ENCODE measurements at regions not wholly inside any gene's neighbourhood (a gene's known extent, or its start where the extent isn't known, plus 50 kb on each side); places are given as distances from the start of the nearest gene placed in this dataset.

DNA sequence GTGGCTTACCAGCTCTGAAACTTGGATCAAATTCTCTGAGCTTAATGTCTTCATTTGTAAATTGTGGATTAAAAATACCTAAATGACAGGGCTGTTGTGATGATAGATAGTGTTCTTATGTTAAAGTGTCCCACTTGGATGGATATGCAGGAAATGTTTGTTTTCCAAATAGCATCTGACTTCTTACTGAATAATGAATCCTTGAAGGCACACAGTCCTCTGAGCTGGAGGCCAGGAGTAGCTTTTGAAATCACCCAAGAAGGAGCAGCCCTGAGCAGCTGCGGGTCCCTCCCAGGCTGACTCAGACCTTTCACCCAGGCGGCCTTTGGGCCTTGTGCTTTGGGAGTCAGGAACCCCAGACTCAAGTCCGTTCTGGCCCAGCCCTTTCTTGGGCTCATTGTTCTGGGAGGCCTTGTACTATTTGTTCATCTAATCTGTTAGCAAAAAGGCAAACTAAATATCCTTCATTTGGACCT, 173.0 kb upstream of the GATA6 start:
- no peak for DNase-seq (ENCODE audit: low read depth in 2 of 2)

DNA sequence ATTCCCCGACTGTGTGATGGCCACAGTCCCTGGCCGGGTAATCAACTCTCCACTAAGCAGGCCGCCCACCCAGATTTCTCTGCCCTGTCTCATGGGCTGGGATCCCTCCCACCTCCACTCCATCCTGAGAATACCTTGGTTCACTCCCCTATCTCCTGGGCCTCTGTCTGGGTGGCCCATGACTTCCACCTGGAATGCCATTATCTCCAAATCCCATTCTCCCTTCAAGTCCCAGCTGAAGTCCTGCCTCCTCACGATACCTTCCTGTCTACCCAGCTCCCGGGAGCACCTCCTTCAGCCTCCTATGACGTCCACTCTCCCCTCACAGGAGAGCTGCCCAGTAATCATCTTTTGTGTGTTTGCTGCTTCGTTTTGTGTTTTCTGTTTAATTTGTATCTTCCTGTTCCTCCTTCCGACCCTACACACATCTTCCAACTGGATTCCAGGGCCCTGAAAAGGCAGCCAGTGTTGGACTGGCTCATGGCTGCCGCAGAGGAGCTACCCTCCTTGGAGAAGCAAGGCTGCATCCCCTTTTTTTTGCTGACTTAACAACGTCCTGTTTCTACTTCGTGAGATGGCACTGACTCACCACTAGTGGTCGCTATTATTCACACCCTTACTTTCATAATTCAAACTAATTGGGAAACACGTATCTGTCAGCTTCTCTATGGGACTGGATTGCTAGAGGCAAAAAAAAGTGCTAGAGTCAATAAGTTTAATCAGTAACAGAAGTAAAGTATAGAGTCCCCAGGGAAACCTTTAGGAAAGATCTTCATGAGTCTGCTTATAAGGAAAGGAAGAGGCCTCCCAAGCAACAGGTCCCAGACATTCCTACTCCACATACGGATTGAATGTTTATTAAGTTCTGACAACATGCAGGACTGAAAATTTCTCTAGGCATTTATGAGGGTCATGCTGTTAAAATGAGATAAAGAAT, 171.9 kb upstream of the GATA6 start:
- no peak for DNase-seq (ENCODE audit: low read depth in 2 of 2)

DNA sequence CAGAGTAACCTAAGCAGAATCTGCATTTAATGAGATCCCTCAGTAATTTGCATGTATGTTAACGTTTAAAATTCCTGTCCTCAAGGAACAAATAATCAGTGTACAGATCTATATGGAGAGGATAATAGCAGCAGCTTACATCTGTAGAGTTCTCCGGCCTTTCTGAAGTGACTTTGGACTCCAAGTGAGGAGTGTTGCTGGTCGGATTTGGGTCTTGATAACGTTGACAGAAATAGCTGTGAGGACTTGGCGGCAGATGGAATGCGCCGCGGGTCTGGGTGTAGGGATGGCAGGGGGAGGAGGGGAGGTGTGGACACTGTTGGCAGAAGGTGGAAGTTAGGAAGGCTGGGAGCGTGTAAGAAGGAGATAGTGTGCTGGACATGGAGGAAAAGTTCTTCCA, 170.9 kb upstream of the GATA6 start:
- no peak for DNase-seq (ENCODE audit: low read depth in 2 of 2)

DNA sequence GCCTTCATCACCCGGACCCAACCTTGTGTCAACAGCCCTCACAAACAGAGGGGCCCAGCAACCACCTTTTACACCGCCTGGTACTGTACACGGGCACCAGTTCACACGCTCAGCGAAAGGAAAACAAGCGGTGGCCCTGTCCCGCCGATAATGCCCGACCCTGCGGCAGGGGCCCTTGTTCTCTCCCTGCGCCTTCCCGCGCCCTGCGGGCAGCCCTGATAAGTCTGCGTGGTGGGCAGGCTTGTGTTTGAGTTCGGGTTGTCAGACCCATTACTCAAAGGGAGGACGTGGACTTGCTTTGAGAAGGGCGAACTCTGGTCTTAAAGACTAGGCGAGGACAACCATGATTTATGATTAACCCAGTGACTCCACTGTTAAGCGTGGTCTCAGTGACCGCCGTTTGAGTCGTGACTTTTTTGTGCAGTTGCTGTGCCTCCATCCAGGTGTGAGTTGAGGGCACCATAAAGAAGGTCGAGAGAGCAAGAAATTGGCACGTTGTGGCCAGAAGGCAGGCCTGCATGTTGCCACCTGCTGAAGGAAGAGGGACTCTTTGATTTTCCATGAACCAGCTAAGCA, 167.4 kb upstream of the GATA6 start:
- no peak for DNase-seq (ENCODE audit: low read depth in 2 of 2)

DNA sequence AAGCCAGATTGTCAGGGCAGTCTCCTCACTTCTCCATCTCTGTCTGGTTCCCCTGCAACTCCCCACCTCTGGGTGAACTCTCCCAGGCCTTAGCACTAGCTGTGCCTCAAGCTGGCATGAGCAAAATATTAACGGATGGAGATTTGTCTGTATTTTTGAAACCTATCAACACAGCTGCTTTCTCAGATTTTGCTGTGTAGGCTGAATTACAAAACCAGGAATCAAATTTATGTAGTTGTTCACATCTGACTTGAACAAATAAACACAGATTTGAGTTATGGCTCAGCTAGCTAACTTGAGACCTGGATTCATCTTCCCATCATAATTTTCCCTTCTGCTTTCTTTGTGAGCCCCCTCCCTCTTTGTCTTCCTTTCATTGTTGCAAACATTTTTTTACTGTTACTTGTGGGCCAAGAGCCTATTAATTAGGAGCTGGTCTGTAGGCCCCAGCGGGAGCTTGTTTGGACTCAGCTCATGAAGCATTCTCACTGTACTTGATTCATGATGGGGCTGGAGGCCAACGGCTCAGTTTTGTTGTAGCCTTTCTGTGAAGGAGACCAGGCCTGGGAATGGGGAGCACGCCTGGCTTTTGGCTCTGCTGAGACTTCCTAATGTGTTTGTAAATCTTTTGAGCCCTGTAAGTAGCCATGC, 164.1 kb upstream of the GATA6 start:
- no peak for DNase-seq (ENCODE audit: low read depth in 2 of 2)

DNA sequence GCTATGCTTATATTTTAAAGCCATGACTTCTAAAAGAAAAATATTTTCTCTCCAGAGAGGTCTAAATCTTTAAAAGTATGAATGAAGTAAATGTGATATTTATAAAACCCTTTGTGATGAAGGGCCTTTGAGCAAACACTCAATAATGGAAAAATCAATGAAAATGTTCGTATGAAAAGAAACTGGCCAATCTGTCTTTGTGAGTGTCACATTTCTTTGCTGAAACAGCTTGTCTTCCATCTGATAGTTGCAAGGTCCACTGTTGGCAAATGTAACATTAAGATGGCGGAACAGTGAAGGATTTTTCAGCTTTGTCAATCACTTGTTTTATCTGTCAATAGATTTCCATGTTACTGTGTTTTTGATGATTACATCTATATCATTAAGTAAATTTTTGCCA, 162.9 kb upstream of the GATA6 start:
- DNase-seq (ENCODE audit: low read depth in 2 of 2), result no peak

DNA sequence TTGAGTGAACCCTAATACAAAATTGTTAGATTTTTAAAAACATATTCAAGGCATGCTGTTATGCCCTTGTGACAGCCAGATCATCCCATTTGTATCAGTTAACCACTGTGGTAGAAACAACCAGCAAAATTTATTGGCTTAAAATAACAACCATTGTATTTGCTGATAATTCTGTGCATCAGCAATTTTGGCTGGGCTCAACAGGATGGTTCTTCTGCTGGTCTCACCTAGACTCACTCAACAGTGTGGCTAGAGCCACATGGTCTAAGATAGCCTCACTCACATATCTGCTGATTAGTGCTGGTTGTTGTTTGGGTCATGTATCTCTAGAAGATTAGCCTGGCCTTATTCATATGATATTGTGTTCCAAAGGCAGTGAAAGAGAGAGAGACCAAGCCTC, 160.1 kb upstream of the GATA6 start:
- DNase-seq (ENCODE audit: low read depth in 2 of 2), result no peak

DNA sequence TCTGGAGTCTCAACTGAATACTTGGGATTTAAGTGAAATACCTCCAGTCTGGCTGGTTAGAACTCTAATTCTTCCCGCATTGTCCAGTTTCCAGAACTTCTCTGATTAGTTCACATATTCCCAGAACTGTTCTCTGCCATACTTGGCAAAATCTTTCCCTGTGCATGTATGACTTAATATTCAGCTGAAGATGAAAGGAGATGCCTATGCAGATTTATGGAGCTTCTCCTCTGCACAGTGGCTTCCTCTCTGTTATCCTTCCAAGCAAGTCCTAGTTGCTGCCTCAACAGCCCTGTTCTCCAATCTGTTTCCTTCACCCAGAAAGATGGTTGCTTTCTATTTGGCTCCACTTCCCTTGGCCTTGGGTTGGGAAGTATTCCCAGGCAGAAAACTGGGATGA, 155.4 kb upstream of the GATA6 start:
- no peak for DNase-seq (ENCODE audit: low read depth in 2 of 2)

DNA sequence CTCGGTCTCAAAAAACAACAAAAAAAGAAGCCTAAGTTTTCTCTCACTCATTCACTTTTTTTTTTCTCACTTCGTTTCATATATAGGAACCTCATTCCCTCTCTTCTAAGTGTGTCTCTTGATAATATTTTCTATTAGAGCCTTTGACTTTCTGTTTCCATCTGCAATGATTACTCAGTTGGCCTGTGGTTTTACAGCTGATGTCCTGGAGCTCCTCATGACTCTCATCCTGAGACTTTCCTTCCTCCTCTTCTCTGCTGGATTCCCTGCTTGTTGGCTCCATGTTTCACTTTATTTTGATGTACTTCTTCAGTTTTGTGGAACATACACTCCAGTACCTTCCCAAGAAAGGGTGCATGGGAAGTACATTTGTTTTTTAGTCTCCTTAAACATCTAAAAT, 154.2 kb upstream of the GATA6 start:
- no peak for DNase-seq (ENCODE audit: low read depth in 2 of 2)

DNA sequence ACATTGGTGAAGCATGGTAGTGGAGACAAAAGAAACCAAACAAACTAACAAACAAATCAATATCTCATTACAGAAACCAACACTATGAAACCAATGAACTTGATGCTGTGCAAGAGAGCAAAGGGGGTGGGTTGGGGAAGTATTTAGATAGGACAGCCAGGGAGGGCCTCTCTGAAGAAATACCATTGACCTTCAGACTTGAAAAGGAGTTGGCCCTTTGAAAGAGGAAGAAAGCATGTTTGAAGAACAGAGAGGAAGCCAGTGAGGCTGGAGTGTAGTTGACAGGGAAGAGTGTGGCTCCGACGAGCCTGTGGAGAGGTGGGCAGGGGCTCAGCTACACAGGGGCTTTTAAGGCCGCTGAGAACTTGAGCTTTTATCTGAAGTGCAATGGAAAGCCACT, 151.0 kb upstream of the GATA6 start:
- no peak for DNase-seq (ENCODE audit: low read depth in 2 of 2)

DNA sequence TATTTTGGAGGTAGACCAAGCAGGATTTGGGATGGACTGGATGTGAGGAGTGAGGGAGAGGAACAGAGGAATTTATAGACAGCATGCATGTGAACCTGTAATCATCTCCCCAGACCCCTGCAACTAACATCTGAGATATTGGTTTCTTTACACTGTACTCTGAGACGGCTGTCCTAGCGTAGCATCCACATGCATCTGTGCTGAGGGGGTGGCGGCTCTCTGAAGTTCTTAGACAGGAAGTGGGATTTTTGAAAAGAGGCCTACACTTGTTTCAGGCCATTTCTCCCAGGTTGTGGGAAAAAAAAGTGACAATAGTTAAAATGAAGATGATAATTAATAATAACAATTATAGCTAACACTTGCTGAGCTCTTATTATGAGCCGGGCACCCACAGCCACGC, 150.2 kb upstream of the GATA6 start:
- DNase-seq (ENCODE audit: low read depth in 2 of 2), result no peak

DNA sequence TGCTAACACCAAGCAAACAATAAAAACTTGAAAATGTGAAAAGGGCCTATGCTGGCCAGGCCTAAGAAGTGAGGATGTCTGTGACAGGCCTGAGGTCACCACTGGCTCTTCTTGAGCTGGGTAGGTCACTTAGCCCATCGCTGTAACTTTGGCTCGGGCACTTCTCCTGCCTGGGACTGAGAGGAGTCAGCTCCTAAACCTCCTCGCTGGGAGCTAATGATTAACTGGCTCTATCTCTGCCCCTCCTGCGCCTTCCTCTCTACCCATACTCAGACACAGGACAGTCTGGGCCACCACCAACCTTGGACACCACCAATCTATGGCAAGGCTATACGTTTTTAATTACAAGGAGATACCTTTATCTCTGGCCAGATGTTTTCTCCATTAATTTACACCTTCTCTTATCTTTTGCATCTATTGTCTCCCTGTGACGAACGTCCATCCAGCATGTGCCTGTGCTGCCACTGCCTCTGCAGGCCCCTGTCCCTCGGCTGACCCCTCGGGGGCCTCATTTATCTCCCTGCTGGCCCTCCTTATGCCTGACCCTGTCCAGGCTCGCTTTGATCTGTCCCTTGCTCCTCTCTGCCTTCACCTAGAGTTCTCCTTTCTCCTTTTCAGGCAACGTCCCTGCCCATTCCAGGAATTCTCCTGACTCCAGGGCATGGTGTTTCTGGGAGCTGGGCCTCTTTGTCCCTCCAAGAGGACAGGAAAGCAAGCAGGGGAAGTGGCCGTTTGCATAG, 149.1 kb upstream of the GATA6 start:
- no peak for DNase-seq (ENCODE audit: low read depth in 2 of 2)

DNA sequence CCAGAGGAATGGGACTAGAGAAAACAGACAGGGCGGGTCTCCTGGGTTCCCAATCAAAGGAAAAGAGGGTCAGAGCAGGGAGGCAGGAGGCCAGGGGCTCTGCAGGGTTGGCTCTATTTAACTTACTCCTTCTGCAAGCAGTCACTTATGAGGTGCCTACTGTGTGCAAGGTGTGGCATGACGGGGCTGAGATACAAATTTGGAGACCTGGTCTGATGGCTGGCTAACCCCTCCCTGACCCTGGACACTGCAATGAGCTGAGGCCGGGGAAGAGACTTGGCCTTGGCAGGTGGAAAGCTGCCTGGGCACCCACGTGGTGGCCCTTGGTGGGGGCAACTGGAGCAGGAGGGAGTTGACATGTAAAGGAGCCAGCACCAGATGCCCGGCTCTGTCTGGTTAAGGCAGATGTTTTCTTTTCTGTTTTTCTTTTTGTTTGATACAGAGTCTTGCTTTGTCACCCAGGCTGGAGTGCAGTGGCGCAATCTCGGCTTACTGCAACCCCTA, 148.5 kb upstream of the GATA6 start:
- DNase-seq (ENCODE audit: low read depth in 2 of 2), result no peak

DNA sequence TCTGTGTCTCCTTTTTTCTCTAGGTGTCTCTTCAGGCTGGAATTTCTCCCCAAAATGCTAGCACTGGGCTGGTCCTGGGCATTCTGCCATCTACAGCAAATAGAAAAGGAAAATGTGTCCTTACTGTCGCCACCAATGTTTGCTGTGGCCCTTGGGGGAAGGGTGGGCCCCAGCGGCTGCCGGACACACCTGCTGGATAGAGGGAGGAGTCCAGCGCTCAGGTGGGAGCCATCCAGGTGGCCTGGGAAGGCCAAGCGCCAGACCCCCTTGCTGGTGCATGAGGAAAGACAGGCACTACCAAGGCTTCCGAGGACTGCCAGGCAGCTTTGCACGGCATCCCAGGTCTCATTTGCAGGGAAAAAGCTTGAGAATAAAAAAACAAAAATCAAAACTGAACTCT, 147.7 kb upstream of the GATA6 start:
- DNase-seq (ENCODE audit: low read depth in 2 of 2), result no peak

DNA sequence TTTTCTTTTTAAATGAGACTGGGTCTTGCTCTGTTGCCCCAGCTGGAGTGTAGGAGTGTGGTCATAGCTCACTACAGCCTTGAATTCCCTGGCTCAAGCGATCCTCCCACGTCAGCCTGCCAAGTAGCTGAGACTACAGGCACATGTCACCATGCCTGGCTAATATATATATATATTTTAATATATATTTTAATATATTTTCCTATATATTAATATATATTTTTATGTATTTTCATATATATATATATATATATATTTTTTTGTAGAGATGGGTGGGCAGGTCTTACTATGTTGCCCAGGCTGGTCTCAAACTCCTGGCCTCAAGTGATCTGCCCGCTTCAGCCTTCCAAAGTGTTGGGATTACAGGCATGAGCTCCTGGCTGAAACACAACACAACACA, 144.5 kb upstream of the GATA6 start:
- DNase-seq (ENCODE audit: low read depth in 2 of 2), result no peak

DNA sequence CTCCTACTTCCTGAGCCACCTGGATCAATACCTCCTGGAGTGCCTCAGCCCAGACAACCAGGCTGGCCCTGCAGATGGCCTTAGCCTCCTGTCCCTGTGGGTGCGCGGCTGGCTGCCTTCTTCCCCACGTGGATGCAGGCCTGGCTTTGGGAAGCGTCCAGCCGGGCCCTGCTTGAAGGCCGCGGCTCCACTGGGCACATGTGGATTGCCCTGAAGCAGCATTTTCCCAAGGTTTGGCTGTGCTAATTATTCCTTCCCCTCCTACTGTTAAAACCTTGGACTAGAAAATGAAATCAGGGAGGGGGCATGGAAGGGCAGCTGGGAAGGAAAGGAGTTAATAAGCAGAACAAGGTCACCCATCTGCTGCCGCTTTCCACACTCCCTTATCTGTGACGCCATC, 143.0 kb upstream of the GATA6 start:
- no peak for DNase-seq (ENCODE audit: low read depth in 2 of 2)

DNA sequence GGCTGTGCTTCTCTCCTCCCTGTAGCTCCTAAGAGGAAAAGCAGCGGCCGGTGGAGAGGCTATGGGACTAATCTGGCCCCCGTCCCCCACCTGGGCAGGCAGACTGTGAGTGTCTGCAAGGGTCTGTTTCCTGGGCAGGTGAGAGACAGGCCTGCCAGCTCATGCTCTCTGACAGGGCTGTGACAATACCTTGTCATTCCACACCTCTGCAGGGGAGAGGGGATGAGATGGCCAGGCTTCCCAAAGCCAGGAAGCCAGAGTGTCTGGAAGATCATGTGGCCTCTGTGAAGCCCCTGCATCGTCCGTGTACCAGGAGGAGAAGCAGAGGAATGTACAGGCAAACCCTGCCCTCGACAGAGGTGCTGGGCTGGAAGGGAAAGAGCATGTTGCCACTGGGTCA, 142.5 kb upstream of the GATA6 start:
- DNase-seq (ENCODE audit: low read depth in 2 of 2), result no peak

DNA sequence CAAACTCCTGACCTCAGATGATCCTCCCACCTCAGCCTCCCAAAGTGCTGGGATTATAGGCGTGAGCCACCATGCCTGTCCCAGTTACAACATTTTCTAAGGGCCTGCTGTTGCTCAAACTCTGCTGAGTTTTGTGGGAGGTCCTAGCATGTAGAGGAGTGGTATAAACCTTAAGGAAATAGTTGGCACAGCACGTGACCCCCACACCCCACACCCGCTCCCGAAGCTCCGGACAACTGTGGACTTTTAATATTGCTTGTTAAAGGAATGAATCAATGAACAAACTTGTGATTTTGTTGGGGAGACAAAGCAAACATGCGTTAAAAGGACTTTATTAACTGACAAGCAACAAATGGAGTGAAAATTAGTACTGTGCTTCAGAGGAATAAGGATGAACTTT, 137.8 kb upstream of the GATA6 start:
- no peak for DNase-seq (ENCODE audit: low read depth in 2 of 2)

DNA sequence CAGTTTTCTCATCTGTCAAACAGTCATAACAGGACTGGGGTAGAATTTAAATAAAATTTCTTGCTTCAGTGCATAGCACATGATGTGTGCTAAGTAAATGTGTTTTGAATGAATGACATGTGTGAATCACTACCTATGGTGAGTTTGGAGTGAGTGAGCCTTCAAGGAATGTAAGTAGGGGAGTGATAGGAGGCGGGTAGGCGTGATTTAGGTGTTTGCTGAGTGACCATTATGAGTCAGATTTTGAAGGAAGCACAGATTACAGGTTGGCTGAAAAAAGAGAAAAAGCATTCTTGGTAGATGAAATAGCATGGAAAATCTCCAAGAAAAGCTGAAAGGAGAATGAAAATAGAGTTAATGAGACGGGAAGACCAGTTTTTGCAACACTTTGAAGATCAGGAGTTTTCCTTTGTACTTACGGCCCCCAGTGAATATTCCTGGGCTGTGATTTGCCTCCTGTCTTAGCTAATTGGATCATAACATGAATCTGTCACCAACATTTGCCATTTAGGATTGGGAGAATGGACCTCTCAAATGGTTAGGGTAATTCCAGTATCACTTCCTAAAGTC, 136.9 kb upstream of the GATA6 start:
- DNase-seq (ENCODE audit: low read depth in 2 of 2), result no peak

DNA sequence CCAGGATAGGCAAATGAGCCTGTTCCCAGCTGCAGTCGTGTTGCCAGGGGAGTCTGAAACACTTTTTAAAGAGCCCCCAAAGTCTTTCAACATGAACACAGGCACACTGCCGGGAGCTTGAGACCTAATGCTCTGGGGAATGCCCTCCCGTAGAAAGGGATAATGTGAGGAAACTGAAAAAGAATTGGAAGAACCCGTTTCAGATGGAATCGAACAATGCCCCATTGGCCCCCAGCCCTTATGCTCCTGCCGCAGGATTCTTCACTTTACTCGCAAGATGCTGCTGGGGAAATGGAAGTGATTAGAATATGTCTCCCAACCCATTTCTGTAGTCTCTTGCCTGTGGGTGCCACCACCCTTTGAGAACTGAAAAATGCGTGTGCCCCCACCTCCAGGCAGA, 136.3 kb upstream of the GATA6 start:
- DNase-seq (ENCODE audit: low read depth in 2 of 2), result no peak

DNA sequence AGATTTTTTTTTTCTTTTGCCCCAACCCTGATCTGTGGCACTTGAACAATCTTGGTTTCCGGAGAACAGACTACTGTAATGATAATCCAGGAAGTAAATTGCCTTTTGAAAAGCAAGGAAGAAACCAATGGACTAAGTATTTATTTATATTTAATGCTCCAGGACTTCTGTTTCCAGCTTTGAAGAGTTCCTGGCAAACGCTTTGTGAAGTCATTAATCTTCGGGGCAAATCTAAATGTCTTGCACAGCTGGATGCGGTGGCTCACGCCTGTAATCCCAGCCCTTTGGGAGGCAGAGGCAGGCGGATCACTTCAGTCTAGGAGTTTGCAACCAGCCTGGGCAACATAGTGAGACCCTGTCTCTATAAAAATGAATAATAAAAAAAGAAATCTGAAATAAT, 135.1 kb upstream of the GATA6 start:
- DNase-seq (ENCODE audit: low read depth in 2 of 2), result no peak

DNA sequence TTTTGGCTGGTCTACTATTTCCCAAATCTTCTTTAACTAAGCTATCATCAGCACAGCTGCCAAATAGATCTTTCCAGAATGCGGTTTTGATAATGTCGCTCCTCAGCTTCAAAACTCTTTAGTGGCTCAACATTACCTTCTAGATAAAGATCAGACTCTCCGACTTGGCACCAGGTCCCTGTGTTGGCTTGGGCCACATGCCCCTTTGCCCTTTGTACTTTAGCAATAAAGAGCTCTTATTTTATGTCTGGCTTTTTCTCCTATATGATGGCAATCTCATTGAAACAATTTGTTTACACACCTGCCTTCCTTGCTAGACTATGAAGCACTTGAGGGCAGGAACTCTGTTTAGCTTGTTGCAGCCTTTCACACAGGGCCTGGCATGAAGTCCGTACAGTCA, 128.9 kb upstream of the GATA6 start:
- DNase-seq (ENCODE audit: low read depth in 2 of 2), result no peak

Data from stimulated activated CD8-positive, alpha-beta memory T cell treated with anti-CD3 and anti-CD28 coated beads, Interleukin-7, amount 100 ng/mL, for 4 hours (primary cell).